ENCODE measurements at regions not wholly inside any gene's neighbourhood (a gene's known extent, or its start where the extent isn't known, plus 50 kb on each side); places are given as distances from the start of the nearest gene placed in this dataset.
A peak's percentile ranks its signal among the peaks of the same experiment; 100 is the strongest.

- ATAC-seq: no peak
- DNase-seq: no peak
- intact Hi-C loops (cut with micrococcal nuclease): no loop called here
These were observed 404.2 kb downstream of the COG6 start for GRCh38 chr13:40059540-40060232.

GRCh38 chr13:40060296-40061007 is 405.0 kb downstream of the COG6 start:
- ATAC-seq (peak; percentile 78), DNase-seq (peak; percentile 52)
- intact Hi-C loops (cut with micrococcal nuclease): no loop called here

GRCh38 chr13:40061466-40062450 is 406.3 kb downstream of the COG6 start:
- ATAC-seq (no peak), DNase-seq (no peak)
- intact Hi-C loops (cut with micrococcal nuclease): no loop called here

- DNase-seq (no peak), ATAC-seq (no peak)
- intact Hi-C loops (cut with micrococcal nuclease): no loop called here
These were observed 407.8 kb downstream of the COG6 start for GRCh38 chr13:40063278-40063698.

GRCh38 chr13:40063703-40064102 is 408.2 kb downstream of the COG6 start:
- ATAC-seq: no peak
- no peak for DNase-seq
- intact Hi-C loops (cut with micrococcal nuclease): no loop called here

- intact Hi-C loops (cut with micrococcal nuclease): loop anchor here (5.0 kb wide), 1 partner anchor 618 kb away; no protein-coding TSS in a partner anchor
- DNase-seq (no peak), ATAC-seq (no peak)
These were observed 409.0 kb downstream of the COG6 start for GRCh38 chr13:40064154-40065097.

- DNase-seq (peak; percentile 79), ATAC-seq (peak; percentile 97)
- intact Hi-C loops (cut with micrococcal nuclease): loop anchor here (5.0 kb wide), 1 partner anchor 613 kb away; no protein-coding TSS in a partner anchor
These were observed 413.9 kb downstream of the COG6 start for GRCh38 chr13:40069173-40070044.

GRCh38 chr13:40070357-40070756 is 414.9 kb downstream of the COG6 start:
- DNase-seq (no peak), ATAC-seq (no peak)
- intact Hi-C loops (cut with micrococcal nuclease): no loop called here

GRCh38 chr13:40072663-40073120 is 417.2 kb downstream of the COG6 start:
- intact Hi-C loops (cut with micrococcal nuclease): no loop called here
- DNase-seq (no peak), ATAC-seq (no peak)

- DNase-seq: no peak
- intact Hi-C loops (cut with micrococcal nuclease): no loop called here
- peak; percentile 79 for ATAC-seq
These were observed 418.9 kb downstream of the COG6 start for GRCh38 chr13:40074338-40074737.

GRCh38 chr13:40075281-40075680 is 419.8 kb downstream of the COG6 start:
- intact Hi-C loops (cut with micrococcal nuclease): no loop called here
- DNase-seq (no peak), ATAC-seq (no peak)

GRCh38 chr13:40076765-40077362 is 421.4 kb downstream of the COG6 start:
- intact Hi-C loops (cut with micrococcal nuclease): no loop called here
- ATAC-seq (no peak), DNase-seq (no peak)

GRCh38 chr13:40077396-40078027 is 422.1 kb downstream of the COG6 start:
- no peak for DNase-seq
- ATAC-seq: no peak
- intact Hi-C loops (cut with micrococcal nuclease): no loop called here

GRCh38 chr13:40079721-40080120 is 424.3 kb downstream of the COG6 start:
- ATAC-seq (no peak), DNase-seq (no peak)
- intact Hi-C loops (cut with micrococcal nuclease): no loop called here

- no peak for DNase-seq
- ATAC-seq: no peak
- intact Hi-C loops (cut with micrococcal nuclease): no loop called here
These were observed 425.2 kb downstream of the COG6 start for GRCh38 chr13:40080676-40081075.

- intact Hi-C loops (cut with micrococcal nuclease): no loop called here
- ATAC-seq (peak; percentile 24), DNase-seq (no peak)
These were observed 427.2 kb downstream of the COG6 start for GRCh38 chr13:40082639-40083038.

- DNase-seq (no peak), ATAC-seq (no peak)
- intact Hi-C loops (cut with micrococcal nuclease): no loop called here
These were observed 428.4 kb downstream of the COG6 start for GRCh38 chr13:40083841-40084240.
